A549 (cell line): ENCODE measurements at regions not wholly inside any gene's neighbourhood (a gene's known extent, or its start where the extent isn't known, plus 50 kb on each side); places are given as distances from the start of the nearest gene placed in this dataset.
"Not testable (repeated sequence)": the region's sequence is repeated elsewhere in the genome, so short reads cannot be mapped to it uniquely, and the experiment has no call there.

Experiments
- ATAC-seq, 2 experiments: fragments of 200-7000 bp in 1 of 2; fragments of >200 bp in 1 of 2; cut with Nextera tagmentation in 1 of 2; cut with Tn5 transposase in 1 of 2; 3 replicates each; pipeline versions ENCODE4 v1.8.0 to v1.9.1; 2018 to 2020; ENCODE audit warnings: mild to moderate bottlenecking in 1 of 2, moderate library complexity in 1 of 2
- CTCF ChIA-PET: fragments of 300-600 bp; sonication (Branson Sonifier 250); formaldehyde crosslinking; extraction: SDS; loops from one replicate; lab custom pipeline; 2021; ENCODE audit warnings: antibody characterized with exemption, inconsistent platforms; lab: Yijun Ruan, JAX
- POLR2A ChIA-PET: fragments of 350-600 bp; formaldehyde crosslinking; extraction: SDS; loops from one replicate; lab custom pipeline; 2021; ENCODE audit warnings: antibody characterized with exemption, inconsistent platforms; lab: Yijun Ruan, JAX
- DNase-seq, 2 experiments: peaks; one replicate each; pipeline versions ENCODE4 v3.0.0 to v3.0.0-alpha.2; 2011 to 2016; ENCODE audit warnings: low read depth in 1 of 2, low spot score in 1 of 2
- FAIRE-seq: peaks from 2 replicates; lab custom pipeline; 2011; peaks lifted over from hg19 to GRCh38; lab: Jason Lieb, UNC
- H3K27ac ChIP-seq, 2 experiments: fragments of >200 bp; sonication (Bioruptor Twin); formaldehyde crosslinking; 3 replicates each; pipeline ENCODE4 v1.5.1; 2016 to 2017
- H3K4me1 ChIP-seq: fragments of >200 bp; sonication (Bioruptor Twin); formaldehyde crosslinking; 3 replicates; pipeline ENCODE4 v1.6.1; 2016
- H3K4me2 ChIP-seq: fragments of >200 bp; sonication (Bioruptor Twin); formaldehyde crosslinking; 3 replicates; pipeline ENCODE4 v1.6.1; 2016
- H3K4me3 ChIP-seq: fragments of >200 bp; sonication (Bioruptor Twin); formaldehyde crosslinking; 3 replicates; pipeline ENCODE4 v1.5.1; 2016
- H3K9me3 ChIP-seq: fragments of >200 bp; sonication (Bioruptor Twin); formaldehyde crosslinking; 3 replicates; pipeline ENCODE4 v1.6.1; 2016
- ATOH8 ChIP-seq: fragments of 250-450 bp; sonication (Bioruptor Pico); IDR thresholded peaks from 2 replicates; pipeline ENCODE4 v1.5.0; 2020; ENCODE audit warnings: low read depth, mild to moderate bottlenecking, moderate library complexity
- CBX2 ChIP-seq: fragments of 200-600 bp; sonication (generic); IDR thresholded peaks from 2 replicates; pipeline ENCODE4 v1.6.1; 2016; ENCODE audit warnings: low read depth, mild to moderate bottlenecking, borderline replicate concordance
- CHD4 ChIP-seq: fragments of 200-600 bp; sonication (generic); IDR thresholded peaks from 2 replicates; pipeline ENCODE4 v1.6.1; 2016; ENCODE audit warnings: antibody characterized with exemption, mild to moderate bottlenecking, borderline replicate concordance
- EHF ChIP-seq: fragments of 250-450 bp; sonication (Bioruptor Pico); IDR thresholded peaks from 2 replicates; pipeline ENCODE4 v1.5.0; 2020; ENCODE audit warnings: mild to moderate bottlenecking
- ELK1 ChIP-seq: fragments of 150-350 bp; IDR thresholded peaks from 2 replicates; pipeline ENCODE4 v1.6.1; 2014; ENCODE audit warnings: low read depth, mild to moderate bottlenecking, low read length
- ESRRA ChIP-seq: fragments of 150-350 bp; IDR thresholded peaks from 2 replicates; pipeline ENCODE4 v1.6.1; 2014; ENCODE audit warnings: mild to moderate bottlenecking, low read length, borderline replicate concordance
- FOXS1 ChIP-seq: fragments of 250-450 bp; sonication (Bioruptor Pico); IDR thresholded peaks from 2 replicates; pipeline ENCODE4 v1.5.0; 2020; ENCODE audit warnings: mild to moderate bottlenecking, moderate library complexity
- HDAC2 ChIP-seq: fragments of 200-600 bp; sonication (generic); IDR thresholded peaks from 2 replicates; pipeline ENCODE4 v1.6.1; 2016
- JUN ChIP-seq, 2 experiments: fragments of >200 bp; sonication (Bioruptor Twin); formaldehyde crosslinking; IDR thresholded peaks; 2 replicates in 1 of 2; 3 replicates in 1 of 2; pipeline ENCODE4 v1.6.1; 2016 to 2017
- JUNB ChIP-seq: fragments of >200 bp; sonication (Bioruptor Twin); formaldehyde crosslinking; IDR thresholded peaks from 2 replicates; pipeline ENCODE4 v1.6.1; 2016
- MAFK ChIP-seq: fragments of 450-650 bp; IDR thresholded peaks from 2 replicates; pipeline ENCODE4 v1.6.1; 2014; ENCODE audit not compliant: partially characterized antibody
- MAZ ChIP-seq: fragments of 150-350 bp; IDR thresholded peaks from 2 replicates; pipeline ENCODE4 v1.6.1; 2014; ENCODE audit warnings: antibody characterized with exemption, low read depth, low read length, borderline replicate concordance
- NR3C1 ChIP-seq: fragments of >200 bp; sonication (Bioruptor Twin); formaldehyde crosslinking; IDR thresholded peaks from 3 replicates; pipeline ENCODE4 v1.6.1; 2017
- RAD21 ChIP-seq, 2 experiments: fragments of >200 bp in 1 of 2; sonication (Bioruptor Twin) in 1 of 2; formaldehyde crosslinking in 1 of 2; IDR thresholded peaks in 1 of 2; conservative IDR thresholded peaks in 1 of 2; 2 replicates in 1 of 2; 3 replicates in 1 of 2; pipeline ENCODE4 v1.6.1; 2012 to 2018; ENCODE audit warnings: inconsistent platforms in 1 of 2
- SMC3 ChIP-seq: fragments of >200 bp; sonication (Bioruptor Twin); formaldehyde crosslinking; IDR thresholded peaks from 3 replicates; pipeline ENCODE4 v1.6.1; 2018; ENCODE audit warnings: inconsistent platforms
- SREBF2 ChIP-seq: fragments of 450-650 bp; IDR thresholded peaks from 2 replicates; pipeline ENCODE4 v1.6.1; 2014; ENCODE audit warnings: mild to moderate bottlenecking, moderate library complexity
- USF2 ChIP-seq: fragments of 450-650 bp; IDR thresholded peaks from 2 replicates; pipeline ENCODE4 v1.6.1; 2014; ENCODE audit warnings: antibody characterized with exemption
- ZC3H11A ChIP-seq: fragments of 450-650 bp; IDR thresholded peaks from 2 replicates; pipeline ENCODE4 v1.6.1; 2014; ENCODE audit warnings: antibody characterized with exemption, mild to moderate bottlenecking
- ZFP36 ChIP-seq: fragments of 450-650 bp; IDR thresholded peaks from 2 replicates; pipeline ENCODE4 v1.6.1; 2014; ENCODE audit warnings: borderline replicate concordance; ENCODE audit not compliant: partially characterized antibody
- ZSCAN20 ChIP-seq: fragments of 250-450 bp; sonication (Bioruptor Pico); IDR thresholded peaks from 2 replicates; pipeline ENCODE4 v1.8.0; 2022; ENCODE audit warnings: mild to moderate bottlenecking, moderate library complexity
- WGBS: methylation state at CpG from one replicate; pipeline ENCODE4 v1.1.6; 2017; ENCODE audit errors: missing lambda C conversion rate; 5-methylcytosine and 5-hydroxymethylcytosine counted together

- no peak for DNase-seq
Measured at GRCh38 chr7:66443946-66444345, 184.7 kb upstream of the KCTD7 start.

GRCh38 chr7:66447007-66447406, 181.7 kb upstream of the KCTD7 start:
- FAIRE-seq, ATAC-seq, H3K4me1 ChIP-seq, H3K4me2 ChIP-seq, CTCF ChIA-PET, H3K4me3 ChIP-seq, POLR2A ChIA-PET, H3K9me3 ChIP-seq, DNase-seq, H3K27ac ChIP-seq: not testable (repeated sequence)
- WGBS, result 95% methylated on average over 2 of the region's 2 CpGs

More at GRCh38 chr7:66443946-66444345, 184.7 kb upstream of the KCTD7 start:
- FAIRE-seq (no peak), ATAC-seq (no peak)
- no peak for TF ChIP-seq JUN (IDR thresholded peaks at IDR 0.05)
- TF ChIP-seq SMC3, result no peak
- TF ChIP-seq ATOH8 (CRISPR knock-in tag), result no peak
- no peak for TF ChIP-seq ELK1
- no peak for TF ChIP-seq EHF
- no peak for TF ChIP-seq CHD4
- no peak for TF ChIP-seq ZFP36
- no peak for TF ChIP-seq JUNB
- no peak for TF ChIP-seq HDAC2
- TF ChIP-seq ZSCAN20 (CRISPR knock-in tag), result no peak
- no peak for TF ChIP-seq MAFK
- TF ChIP-seq ESRRA, result no peak
- no peak for TF ChIP-seq FOXS1 (CRISPR knock-in tag)
- no peak for TF ChIP-seq SREBF2
- no peak for TF ChIP-seq RAD21 (conservative IDR thresholded peaks at IDR 0.05 in 1 of 2, IDR thresholded peaks at IDR 0.05 in 1 of 2)
- no peak for TF ChIP-seq MAZ
- TF ChIP-seq ZC3H11A, result no peak
- TF ChIP-seq CBX2, result no peak
- TF ChIP-seq NR3C1, result no peak
- no peak for TF ChIP-seq USF2
- TF ChIP-seq, all 56 proteins: peak for 0
- Histone ChIP-seq H3K4me2 (no peak overlapping the region), H3K4me1 (peaks cover 15% of the 10 kb centered on the region; the same call in 2 of the 3 replicates), H3K27ac (no peak overlapping the region), H3K4me3 (no peak overlapping the region), H3K9me3 (no peaks in the 10 kb centered on the region)
- CTCF ChIA-PET, result interaction anchor here (1.3 kb wide), 1 partner anchor 11 kb away, joined by 3 read pairs; no protein-coding TSS in a partner anchor
- POLR2A ChIA-PET, result interaction anchor here (0.6 kb wide), 1 partner anchor 145 kb away, joined by 5 read pairs; no protein-coding TSS in a partner anchor

- not testable (repeated sequence) for FAIRE-seq
- 72% methylated on average over 2 of the region's 2 CpGs for WGBS
Measured at GRCh38 chr7:66450814-66451213, 177.9 kb upstream of the KCTD7 start.

GRCh38 chr7:66451713-66452112, 177.0 kb upstream of the KCTD7 start:
- CTCF ChIA-PET, result interaction anchor here (0.6 kb wide), 1 partner anchor 730 kb away, joined by 3 read pairs; no protein-coding TSS in a partner anchor
- not testable (repeated sequence) for ATAC-seq, FAIRE-seq

More at GRCh38 chr7:66450814-66451213, 177.9 kb upstream of the KCTD7 start:
- H3K4me3 ChIP-seq, H3K27ac ChIP-seq, DNase-seq, POLR2A ChIA-PET, H3K4me2 ChIP-seq, ATAC-seq, H3K4me1 ChIP-seq, H3K9me3 ChIP-seq: not testable (repeated sequence)
- CTCF ChIA-PET, result interaction anchor here (0.6 to 1.1 kb wide), 2 partner anchors 17 to 729 kb away, joined by 3 read pairs; no protein-coding TSS in a partner anchor

More at GRCh38 chr7:66451713-66452112, 177.0 kb upstream of the KCTD7 start:
- DNase-seq, H3K9me3 ChIP-seq, H3K27ac ChIP-seq, H3K4me2 ChIP-seq, POLR2A ChIA-PET, H3K4me1 ChIP-seq, H3K4me3 ChIP-seq: not testable (repeated sequence)
- WGBS, result 90% methylated on average over 2 of the region's 2 CpGs
